NB4 (cell line): ENCODE measurements at regions not wholly inside any gene's neighbourhood (a gene's known extent, or its start where the extent isn't known, plus 50 kb on each side); places are given as distances from the start of the nearest gene placed in this dataset.

ENCODE experiments used
- DNase-seq: peaks from one replicate; pipeline ENCODE4 v3.0.0; 2010; ENCODE audit warnings: low read depth
- H3K4me3 ChIP-seq: one replicate; pipeline ENCODE4 v1.5.1; 2011; ENCODE audit warnings: mild to moderate bottlenecking, low read depth, low read length, moderate library complexity
- MYC ChIP-seq: IDR thresholded peaks from 2 replicates; pipeline ENCODE4 v1.6.1; 2011; ENCODE audit warnings: low read depth, low read length
- POLR2A ChIP-seq: IDR thresholded peaks from 2 replicates; pipeline ENCODE4 v1.6.1; 2011; ENCODE audit warnings: mild to moderate bottlenecking; ENCODE audit not compliant: insufficient read length; ENCODE audit errors: extremely low read depth
- TF ChIP-seq, protein P1 (sequence below): IDR thresholded peaks from 2 replicates; pipeline ENCODE4 v1.6.1; 2011; ENCODE audit warnings: low read depth, low read length
- TF ChIP-seq, protein P2 (sequence below): IDR thresholded peaks from one replicate; pipeline ENCODE4 v1.5.1; 2012; ENCODE audit warnings: low read depth, low read length

DNA sequence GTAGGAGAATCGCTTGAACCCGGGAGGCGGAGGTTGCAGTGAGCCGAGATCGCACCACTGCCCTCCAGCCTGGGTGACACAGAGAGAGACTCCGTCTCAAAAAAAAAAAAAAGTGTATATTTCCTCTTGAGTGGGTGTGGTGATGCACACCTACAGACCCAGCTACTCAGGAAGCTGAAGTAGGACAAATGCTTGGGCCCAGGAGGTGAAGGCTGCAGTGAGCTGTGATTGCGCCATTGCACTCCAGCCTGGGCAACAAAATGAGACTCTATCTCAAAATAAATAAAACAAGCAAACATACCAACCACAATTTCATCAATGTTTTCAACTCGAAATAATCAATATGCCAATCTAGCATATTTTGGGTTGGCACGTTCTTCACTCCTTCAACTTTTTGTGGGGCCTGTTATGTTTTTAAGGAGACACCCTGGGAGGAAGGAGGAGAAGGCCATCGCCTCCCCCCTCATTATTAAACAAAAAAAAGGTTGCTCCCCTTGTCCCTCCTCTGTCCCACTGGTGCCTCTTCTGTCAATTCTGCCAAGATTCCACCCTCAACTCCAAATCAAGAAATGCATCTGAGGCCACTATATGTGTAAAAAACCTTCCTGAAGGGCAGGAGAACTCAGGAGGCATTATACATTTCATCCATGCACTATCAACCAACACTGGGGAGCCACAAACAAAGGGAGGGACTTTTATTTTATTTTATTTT is 52.4 kb upstream of the ATF7IP2 start:
- TF ChIP-seq MYC (no peak), POLR2A (no peak)
- TF ChIP-seq, protein P1, sequence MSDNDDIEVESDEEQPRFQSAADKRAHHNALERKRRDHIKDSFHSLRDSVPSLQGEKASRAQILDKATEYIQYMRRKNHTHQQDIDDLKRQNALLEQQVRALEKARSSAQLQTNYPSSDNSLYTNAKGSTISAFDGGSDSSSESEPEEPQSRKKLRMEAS = no peak
- TF ChIP-seq, protein P2, sequence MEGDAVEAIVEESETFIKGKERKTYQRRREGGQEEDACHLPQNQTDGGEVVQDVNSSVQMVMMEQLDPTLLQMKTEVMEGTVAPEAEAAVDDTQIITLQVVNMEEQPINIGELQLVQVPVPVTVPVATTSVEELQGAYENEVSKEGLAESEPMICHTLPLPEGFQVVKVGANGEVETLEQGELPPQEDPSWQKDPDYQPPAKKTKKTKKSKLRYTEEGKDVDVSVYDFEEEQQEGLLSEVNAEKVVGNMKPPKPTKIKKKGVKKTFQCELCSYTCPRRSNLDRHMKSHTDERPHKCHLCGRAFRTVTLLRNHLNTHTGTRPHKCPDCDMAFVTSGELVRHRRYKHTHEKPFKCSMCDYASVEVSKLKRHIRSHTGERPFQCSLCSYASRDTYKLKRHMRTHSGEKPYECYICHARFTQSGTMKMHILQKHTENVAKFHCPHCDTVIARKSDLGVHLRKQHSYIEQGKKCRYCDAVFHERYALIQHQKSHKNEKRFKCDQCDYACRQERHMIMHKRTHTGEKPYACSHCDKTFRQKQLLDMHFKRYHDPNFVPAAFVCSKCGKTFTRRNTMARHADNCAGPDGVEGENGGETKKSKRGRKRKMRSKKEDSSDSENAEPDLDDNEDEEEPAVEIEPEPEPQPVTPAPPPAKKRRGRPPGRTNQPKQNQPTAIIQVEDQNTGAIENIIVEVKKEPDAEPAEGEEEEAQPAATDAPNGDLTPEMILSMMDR = no peak
- no peak for DNase-seq
- H3K4me3 ChIP-seq = no peak overlapping the region

DNA sequence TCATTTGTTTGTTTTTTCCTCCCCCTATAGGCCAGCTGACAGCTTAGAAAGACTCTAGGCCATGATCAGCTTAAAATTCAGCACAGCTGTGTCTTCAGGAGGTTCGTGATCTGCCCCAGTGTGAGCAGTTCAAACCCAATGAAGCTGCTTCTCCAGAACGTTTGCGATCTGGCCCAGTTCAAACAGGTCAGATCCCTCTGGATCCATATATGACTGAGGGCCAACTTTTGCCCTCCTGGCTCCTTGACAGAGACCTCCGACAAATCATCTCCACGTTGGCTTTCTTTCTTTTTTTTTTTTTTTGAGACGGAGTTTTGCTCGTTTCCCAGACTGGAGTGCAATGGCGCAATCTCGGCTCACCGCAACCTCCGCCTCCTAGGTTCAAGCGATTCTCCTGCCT is 50.2 kb upstream of the ATF7IP2 start:
- DNase-seq = no peak
- H3K4me3 ChIP-seq = no peak overlapping the region
- TF ChIP-seq, protein P2 = no peak
- no peak for TF ChIP-seq MYC
- TF ChIP-seq POLR2A = no peak
- TF ChIP-seq, protein P1 = no peak
